GM19328 (cell line): ENCODE measurements at regions not wholly inside any gene's neighbourhood (a gene's known extent, or its start where the extent isn't known, plus 50 kb on each side); places are given as distances from the start of the nearest gene placed in this dataset.

Experiments
- ATAC-seq: cut with Tn5 transposase; IDR thresholded peaks from one replicate; pipeline ENCODE4 v1.9.1; 2021; ENCODE audit warnings: mild to moderate bottlenecking, moderate library complexity; ENCODE audit not compliant: unreplicated experiment

- no peak for ATAC-seq
These were observed 113.5 kb upstream of the TMEM18 start for GRCh38 chr2:790634-791245.

GRCh38 chr2:790081-790480 is 112.9 kb upstream of the TMEM18 start:
- no peak for ATAC-seq

GRCh38 chr2:789529-789928 is 112.3 kb upstream of the TMEM18 start:
- no peak for ATAC-seq

- no peak for ATAC-seq
These were observed 111.2 kb upstream of the TMEM18 start for GRCh38 chr2:788227-789032.

GRCh38 chr2:784753-785152 is 107.5 kb upstream of the TMEM18 start:
- no peak for ATAC-seq

- ATAC-seq: no peak
These were observed 103.4 kb upstream of the TMEM18 start for GRCh38 chr2:780581-780980.

- ATAC-seq: no peak
These were observed 102.8 kb upstream of the TMEM18 start for GRCh38 chr2:780002-780401.

- no peak for ATAC-seq
These were observed 101.6 kb upstream of the TMEM18 start for GRCh38 chr2:778731-779350.

GRCh38 chr2:777546-777945 is 100.3 kb upstream of the TMEM18 start:
- no peak for ATAC-seq

- no peak for ATAC-seq
These were observed 99.8 kb upstream of the TMEM18 start for GRCh38 chr2:777051-777450.

- ATAC-seq: no peak
These were observed 99.3 kb upstream of the TMEM18 start for GRCh38 chr2:776487-776886.

- no peak for ATAC-seq
These were observed 98.8 kb upstream of the TMEM18 start for GRCh38 chr2:776038-776437.

GRCh38 chr2:774436-774835 is 97.2 kb upstream of the TMEM18 start:
- no peak for ATAC-seq

- no peak for ATAC-seq
These were observed 96.3 kb upstream of the TMEM18 start for GRCh38 chr2:773256-774160.

- ATAC-seq: no peak
These were observed 94.3 kb upstream of the TMEM18 start for GRCh38 chr2:771538-771937.

- ATAC-seq: no peak
These were observed 93.6 kb upstream of the TMEM18 start for GRCh38 chr2:770776-771175.

GRCh38 chr2:769771-770170 is 92.6 kb upstream of the TMEM18 start:
- ATAC-seq: no peak

GRCh38 chr2:768451-768850 is 91.2 kb upstream of the TMEM18 start:
- no peak for ATAC-seq

GRCh38 chr2:767944-768343 is 90.7 kb upstream of the TMEM18 start:
- ATAC-seq: no peak

- ATAC-seq: no peak
These were observed 90.2 kb upstream of the TMEM18 start for GRCh38 chr2:767440-767839.

GRCh38 chr2:766255-766654 is 89.0 kb upstream of the TMEM18 start:
- ATAC-seq: no peak
